ENCODE measurements at regions not wholly inside any gene's neighbourhood (a gene's known extent, or its start where the extent isn't known, plus 50 kb on each side); places are given as distances from the start of the nearest gene placed in this dataset.

DNA sequence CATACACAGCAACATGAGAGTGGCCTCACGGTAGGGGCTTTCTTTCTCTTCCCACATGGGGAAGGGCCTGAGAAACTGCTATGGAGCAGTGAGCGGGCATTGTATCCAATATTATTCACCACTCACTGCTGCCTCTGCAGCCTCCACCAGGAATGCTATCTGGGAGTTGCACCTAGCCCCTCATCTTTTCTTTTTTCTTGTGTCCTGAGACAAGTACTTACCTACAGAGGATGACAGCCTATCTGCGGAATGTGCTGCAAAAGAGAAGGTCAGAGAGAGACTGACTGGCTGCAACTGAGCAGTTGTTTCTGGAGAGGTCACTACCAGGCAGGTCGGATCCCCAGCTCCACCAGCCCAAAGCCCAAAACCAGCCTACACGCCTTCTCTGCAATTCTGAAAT, 52.1 kb upstream of the HTATIP2 start:
- no peak for DNase-seq (ENCODE audit: low spot score)

DNA sequence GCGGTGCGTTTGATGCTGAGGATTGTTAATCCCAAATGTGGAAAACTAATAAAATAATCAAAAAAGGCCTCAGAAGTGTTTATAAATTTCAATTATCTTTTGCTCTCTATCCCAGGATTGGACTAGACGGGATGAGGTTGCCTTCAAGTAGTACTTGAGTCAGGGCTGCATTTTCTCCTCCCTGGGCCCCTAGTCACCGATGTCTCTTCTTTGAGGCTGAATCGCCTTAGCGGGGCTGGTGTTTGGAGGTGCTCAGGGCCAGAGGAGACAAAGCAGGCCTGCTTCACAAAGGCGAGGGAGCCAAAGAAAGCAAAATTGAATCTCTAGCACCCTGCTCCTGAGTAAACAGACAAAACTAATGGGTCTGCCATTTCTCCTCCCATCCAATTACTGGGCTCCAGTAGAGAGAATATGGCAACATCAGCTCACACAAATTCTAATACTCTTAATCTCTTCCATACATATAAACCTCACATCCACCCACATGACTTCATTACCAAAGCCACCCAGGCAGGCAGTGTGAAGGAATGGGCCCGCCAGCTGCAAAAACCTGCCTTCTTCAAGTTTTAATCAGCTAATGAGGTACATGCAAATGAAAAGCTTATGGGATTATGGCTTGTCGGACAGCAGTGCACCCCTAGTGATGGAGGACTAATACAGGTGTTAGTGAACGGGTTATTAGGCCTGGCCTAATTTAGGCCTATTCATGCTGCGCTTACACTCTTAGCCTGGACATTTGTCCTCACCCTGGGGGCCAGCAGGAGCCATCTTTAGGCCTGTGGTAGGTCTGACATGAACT, 52.7 kb upstream of the HTATIP2 start:
- Histone ChIP-seq H3K9me3 (replicated peaks in 1 of 2; ENCODE audit: control insufficient read depth in 2 of 2, insufficient read depth in 1 of 2, low read depth in 1 of 2, low read length in 2 of 2) (no peaks in the 10 kb centered on the region), H2BK15ac (ENCODE audit: low read length) (no peak overlapping the region), H3K14ac (ENCODE audit: low read length) (no peak overlapping the region), H3K4me1 (ENCODE audit: control insufficient read depth in 2 of 2, insufficient read depth in 1 of 2, low read depth in 1 of 2, low read length in 2 of 2) (peaks cover 0 to 14% of the 10 kb centered on the region in 2 donors), H3K18ac (ENCODE audit: low read length) (no peak overlapping the region), H2BK12ac (ENCODE audit: low read length) (no peak overlapping the region), H4K91ac (ENCODE audit: low read depth, low read length, poor library complexity) (no peak overlapping the region), H2AK5ac (ENCODE audit: low read depth, low read length) (no peak overlapping the region), H3K9ac (ENCODE audit: low read depth, low read length, poor library complexity) (no peak overlapping the region), H3K36me3 (replicated peaks in 1 of 2; ENCODE audit: control insufficient read depth in 2 of 2, insufficient read depth in 2 of 2, low read length in 2 of 2) (no peaks in the 10 kb centered on the region), H4K8ac (ENCODE audit: low read depth, low read length) (no peak overlapping the region), H3K27me3 (ENCODE audit: control insufficient read depth in 3 of 3, insufficient read depth in 3 of 3, low read depth in 1 of 3, low read length in 3 of 3) (peaks cover 0 to 66% (median 0%) of the 10 kb centered on the region in 3 experiments), H3K4me2 (ENCODE audit: insufficient read depth, low read length, poor library complexity, severe bottlenecking) (no peak overlapping the region), H2BK5ac (ENCODE audit: low read length) (no peak overlapping the region), H3K23ac (ENCODE audit: low read depth, low read length, poor library complexity) (no peak overlapping the region), H3K4me3 (ENCODE audit: low read length in 2 of 2) (no peak overlapping the region), H3K79me1 (ENCODE audit: low read depth, low read length) (no peaks in the 10 kb centered on the region), H3K27ac (replicated peaks; ENCODE audit: low read length) (peak overlapping the region; percentile 22), H2AFZ (ENCODE audit: low read length) (no peak overlapping the region), H2BK120ac (ENCODE audit: low read depth, low read length) (no peak overlapping the region), H3K4ac (ENCODE audit: low read length) (no peak overlapping the region)
- DNase-seq (ENCODE audit: low spot score), result peak; percentile 49
- no CpG with 5 or more reads among the region's 11 CpGs for WGBS, 2 donors (ENCODE audit: extremely low coverage in 2 of 2, insufficient read length in 2 of 2, insufficient replicate concordance in 1 of 2)

More for the DNA sequence above, 52.1 kb upstream of the HTATIP2 start:
- Histone ChIP-seq H2AFZ (ENCODE audit: low read length) (no peak overlapping the region), H3K27me3 (ENCODE audit: control insufficient read depth in 3 of 3, insufficient read depth in 3 of 3, low read depth in 1 of 3, low read length in 3 of 3) (peaks cover 0 to 67% (median 0%) of the 10 kb centered on the region in 3 experiments), H3K79me1 (ENCODE audit: low read depth, low read length) (no peaks in the 10 kb centered on the region), H3K9ac (ENCODE audit: low read depth, low read length, poor library complexity) (no peak overlapping the region), H3K9me3 (replicated peaks in 1 of 2; ENCODE audit: control insufficient read depth in 2 of 2, insufficient read depth in 1 of 2, low read depth in 1 of 2, low read length in 2 of 2) (no peaks in the 10 kb centered on the region), H3K27ac (replicated peaks; ENCODE audit: low read length) (peak overlapping the region; percentile 22), H3K4me1 (ENCODE audit: control insufficient read depth in 2 of 2, insufficient read depth in 1 of 2, low read depth in 1 of 2, low read length in 2 of 2) (peaks cover 0 to 14% of the 10 kb centered on the region in 2 donors), H2BK120ac (ENCODE audit: low read depth, low read length) (no peak overlapping the region), H3K18ac (ENCODE audit: low read length) (peak overlapping the region; percentile 28), H2BK12ac (ENCODE audit: low read length) (no peak overlapping the region), H2BK5ac (ENCODE audit: low read length) (no peak overlapping the region), H3K4ac (ENCODE audit: low read length) (no peak overlapping the region), H2AK5ac (ENCODE audit: low read depth, low read length) (no peak overlapping the region), H3K14ac (ENCODE audit: low read length) (no peak overlapping the region), H4K91ac (ENCODE audit: low read depth, low read length, poor library complexity) (no peak overlapping the region), H3K4me3 (ENCODE audit: low read length in 2 of 2) (no peak overlapping the region), H3K4me2 (ENCODE audit: insufficient read depth, low read length, poor library complexity, severe bottlenecking) (no peak overlapping the region), H3K23ac (ENCODE audit: low read depth, low read length, poor library complexity) (no peak overlapping the region), H3K36me3 (replicated peaks in 1 of 2; ENCODE audit: control insufficient read depth in 2 of 2, insufficient read depth in 2 of 2, low read length in 2 of 2) (no peaks in the 10 kb centered on the region), H2BK15ac (ENCODE audit: low read length) (no peak overlapping the region), H4K8ac (ENCODE audit: low read depth, low read length) (no peak overlapping the region)
- no CpG with 5 or more reads among the region's 5 CpGs for WGBS, 2 donors (ENCODE audit: extremely low coverage in 2 of 2, insufficient read length in 2 of 2, insufficient replicate concordance in 1 of 2)

DNA sequence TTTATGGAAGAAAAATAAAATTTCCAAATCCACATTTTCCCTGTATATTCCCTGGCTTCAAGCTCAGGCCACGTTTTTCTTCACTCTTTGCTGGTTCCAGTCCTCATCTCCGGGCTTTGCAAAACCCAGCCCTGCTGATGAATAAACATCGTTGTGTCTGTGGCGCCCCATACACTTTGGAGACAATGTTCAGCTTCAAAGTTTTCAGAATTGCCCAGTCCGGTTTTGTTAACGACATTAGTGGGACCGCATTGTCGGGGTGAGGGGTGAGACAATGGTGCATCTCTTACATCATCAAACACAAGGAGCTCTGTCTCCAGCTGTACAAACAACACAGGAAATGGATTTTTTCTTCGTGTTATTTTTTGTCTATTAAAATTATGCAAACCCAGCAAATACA, 53.4 kb upstream of the HTATIP2 start:
- Histone ChIP-seq H3K23ac (ENCODE audit: low read depth, low read length, poor library complexity) (no peak overlapping the region), H3K9me3 (replicated peaks in 1 of 2; ENCODE audit: control insufficient read depth in 2 of 2, insufficient read depth in 1 of 2, low read depth in 1 of 2, low read length in 2 of 2) (no peaks in the 10 kb centered on the region), H4K91ac (ENCODE audit: low read depth, low read length, poor library complexity) (no peak overlapping the region), H3K18ac (ENCODE audit: low read length) (no peak overlapping the region), H3K27me3 (ENCODE audit: control insufficient read depth in 3 of 3, insufficient read depth in 3 of 3, low read depth in 1 of 3, low read length in 3 of 3) (peaks cover 0 to 62% (median 0%) of the 10 kb centered on the region in 3 experiments), H3K36me3 (replicated peaks in 1 of 2; ENCODE audit: control insufficient read depth in 2 of 2, insufficient read depth in 2 of 2, low read length in 2 of 2) (no peaks in the 10 kb centered on the region), H3K9ac (ENCODE audit: low read depth, low read length, poor library complexity) (no peak overlapping the region), H2BK12ac (ENCODE audit: low read length) (no peak overlapping the region), H3K27ac (replicated peaks; ENCODE audit: low read length) (peak overlapping the region; percentile 22), H2BK5ac (ENCODE audit: low read length) (no peak overlapping the region), H3K14ac (ENCODE audit: low read length) (no peak overlapping the region), H2BK120ac (ENCODE audit: low read depth, low read length) (no peak overlapping the region), H3K4me2 (ENCODE audit: insufficient read depth, low read length, poor library complexity, severe bottlenecking) (no peak overlapping the region), H3K79me1 (ENCODE audit: low read depth, low read length) (no peaks in the 10 kb centered on the region), H3K4ac (ENCODE audit: low read length) (no peak overlapping the region), H3K4me3 (ENCODE audit: low read length in 2 of 2) (no peak overlapping the region), H2BK15ac (ENCODE audit: low read length) (no peak overlapping the region), H2AK5ac (ENCODE audit: low read depth, low read length) (no peak overlapping the region), H3K4me1 (ENCODE audit: control insufficient read depth in 2 of 2, insufficient read depth in 1 of 2, low read depth in 1 of 2, low read length in 2 of 2) (peaks cover 0 to 14% of the 10 kb centered on the region in 2 donors), H4K8ac (ENCODE audit: low read depth, low read length) (no peak overlapping the region), H2AFZ (ENCODE audit: low read length) (no peak overlapping the region)
- no CpG with 5 or more reads among the region's 9 CpGs for WGBS, 2 donors (ENCODE audit: extremely low coverage in 2 of 2, insufficient read length in 2 of 2, insufficient replicate concordance in 1 of 2)
- no peak for DNase-seq (ENCODE audit: low spot score)

DNA sequence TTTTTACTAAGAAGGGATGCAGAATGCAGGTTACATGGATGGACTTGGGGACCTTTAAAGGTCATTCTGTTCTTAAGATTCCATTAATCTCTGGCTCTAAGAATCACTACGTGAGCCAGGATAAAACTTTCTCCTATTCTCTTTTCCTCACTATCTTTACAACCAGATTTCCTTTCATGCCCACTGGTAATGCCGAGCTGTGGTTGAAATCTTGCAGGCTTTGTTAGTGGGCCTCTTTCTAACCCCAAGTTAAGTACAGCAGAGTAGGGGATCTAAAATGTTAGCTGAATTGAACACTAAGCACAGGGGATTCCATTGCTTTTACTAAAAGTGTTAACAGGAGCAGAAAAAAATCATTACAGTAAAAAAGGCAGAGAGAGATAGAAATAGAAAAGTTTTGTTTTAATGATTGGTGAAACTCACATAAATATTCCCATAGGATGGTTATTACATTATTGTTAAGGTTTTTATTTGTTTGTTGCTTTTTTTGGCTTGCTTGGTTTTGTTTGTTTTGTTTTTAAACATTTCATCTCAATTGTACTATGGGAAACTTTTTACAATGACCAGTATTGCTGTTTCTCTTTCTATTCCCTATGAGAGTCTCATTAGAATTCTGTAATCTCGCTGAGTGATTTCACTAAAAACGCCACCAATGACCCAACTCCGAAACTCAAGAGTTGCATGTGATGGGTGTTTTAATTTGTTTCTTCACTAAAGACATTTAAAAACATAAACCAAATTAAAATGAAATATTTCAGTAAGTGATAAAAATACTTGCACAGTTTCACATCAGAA, 54.1 kb upstream of the HTATIP2 start:
- Histone ChIP-seq H3K18ac (ENCODE audit: low read length) (no peak overlapping the region), H3K79me1 (ENCODE audit: low read depth, low read length) (no peaks in the 10 kb centered on the region), H2BK5ac (ENCODE audit: low read length) (no peak overlapping the region), H3K4me3 (ENCODE audit: low read length in 2 of 2) (no peak overlapping the region), H3K27me3 (ENCODE audit: control insufficient read depth in 3 of 3, insufficient read depth in 3 of 3, low read depth in 1 of 3, low read length in 3 of 3) (peaks cover 0 to 66% (median 0%) of the 10 kb centered on the region in 3 experiments), H3K4me2 (ENCODE audit: insufficient read depth, low read length, poor library complexity, severe bottlenecking) (no peak overlapping the region), H2BK120ac (ENCODE audit: low read depth, low read length) (no peak overlapping the region), H3K36me3 (replicated peaks in 1 of 2; ENCODE audit: control insufficient read depth in 2 of 2, insufficient read depth in 2 of 2, low read length in 2 of 2) (no peaks in the 10 kb centered on the region), H3K4me1 (ENCODE audit: control insufficient read depth in 2 of 2, insufficient read depth in 1 of 2, low read depth in 1 of 2, low read length in 2 of 2) (peaks cover 0 to 14% of the 10 kb centered on the region in 2 donors), H3K14ac (ENCODE audit: low read length) (no peak overlapping the region), H2AFZ (ENCODE audit: low read length) (no peak overlapping the region), H3K23ac (ENCODE audit: low read depth, low read length, poor library complexity) (no peak overlapping the region), H2BK15ac (ENCODE audit: low read length) (no peak overlapping the region), H3K27ac (replicated peaks; ENCODE audit: low read length) (no peak overlapping the region), H2AK5ac (ENCODE audit: low read depth, low read length) (no peak overlapping the region), H4K91ac (ENCODE audit: low read depth, low read length, poor library complexity) (no peak overlapping the region), H3K4ac (ENCODE audit: low read length) (no peak overlapping the region), H2BK12ac (ENCODE audit: low read length) (no peak overlapping the region), H3K9me3 (replicated peaks in 1 of 2; ENCODE audit: control insufficient read depth in 2 of 2, insufficient read depth in 1 of 2, low read depth in 1 of 2, low read length in 2 of 2) (no peaks in the 10 kb centered on the region), H3K9ac (ENCODE audit: low read depth, low read length, poor library complexity) (no peak overlapping the region), H4K8ac (ENCODE audit: low read depth, low read length) (no peak overlapping the region)
- DNase-seq (ENCODE audit: low spot score), result no peak
- no CpG with 5 or more reads among the region's 5 CpGs for WGBS, 2 donors (ENCODE audit: extremely low coverage in 2 of 2, insufficient read length in 2 of 2, insufficient replicate concordance in 1 of 2)

Measured in neuronal stem cell (in vitro differentiated cells).